ENCODE measurements at regions not wholly inside any gene's neighbourhood (a gene's known extent, or its start where the extent isn't known, plus 50 kb on each side); places are given as distances from the start of the nearest gene placed in this dataset.

DNA sequence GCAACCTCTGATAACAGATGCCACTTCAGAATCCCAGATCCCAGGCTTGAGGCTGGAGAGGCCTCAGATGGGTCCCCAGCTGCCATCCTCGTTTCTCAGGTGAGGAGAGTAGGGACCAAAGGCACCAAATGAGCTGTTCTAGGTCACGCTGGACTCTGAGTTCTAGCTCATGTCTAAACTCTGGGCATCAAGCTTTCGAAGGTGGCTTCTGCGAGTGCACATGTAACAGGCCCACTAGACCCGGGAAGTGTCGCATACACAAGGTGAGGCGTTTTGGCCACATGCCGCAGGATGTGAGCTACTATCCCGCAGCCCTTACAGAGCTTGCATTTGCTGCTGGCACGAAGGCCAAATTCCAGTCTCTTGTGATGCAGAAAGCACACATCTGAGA lies 355.1 kb upstream of the SHH start:
- intact Hi-C loops (cut with micrococcal nuclease) (no loop called here), in situ Hi-C loops (cut with MboI; ENCODE audit: low sequenced_read_pairs) (no loop called here), dilution Hi-C loops (cut with HindIII; ENCODE audit: low sequenced_read_pairs, unreplicated experiment) (no loop called here)
- Histone ChIP-seq H4K91ac (ENCODE audit: insufficient read depth, low read depth, low read length) (no peak overlapping the region), H4K5ac (ENCODE audit: low read depth, low read length) (no peak overlapping the region), H3K4me1 (ENCODE audit: control insufficient read depth, insufficient read depth, low read length) (no peaks in the 10 kb centered on the region), H3K27me3 (ENCODE audit: control insufficient read depth, insufficient read depth, low read length) (no peaks in the 10 kb centered on the region), H2BK15ac (ENCODE audit: low read depth, low read length) (no peak overlapping the region), H2BK5ac (ENCODE audit: low read depth, low read length, poor library complexity, severe bottlenecking) (no peak overlapping the region), H4K8ac (ENCODE audit: low read depth in 2 of 2, low read length in 2 of 2) (no peak overlapping the region), H3K4ac (ENCODE audit: low read depth, low read length) (no peak overlapping the region), H4K20me1 (ENCODE audit: insufficient read depth, low read length) (no peaks in the 10 kb centered on the region), H3K9ac (ENCODE audit: low read depth, low read length) (no peak overlapping the region), H2BK20ac (ENCODE audit: low read depth, low read length) (no peak overlapping the region), H3K36me3 (ENCODE audit: control insufficient read depth, insufficient read depth, low read length) (no peaks in the 10 kb centered on the region), H3K9me3 (ENCODE audit: control insufficient read depth, insufficient read depth, low read length) (peaks cover 28% of the 10 kb centered on the region), H2AFZ (replicated peaks; ENCODE audit: low read length, poor library complexity) (no peak overlapping the region), H3K56ac (ENCODE audit: extremely low read depth, insufficient read depth, low read length) (no peak overlapping the region), H3K79me1 (ENCODE audit: low read depth in 1 of 2, low read length in 2 of 2) (no peaks in the 10 kb centered on the region), H3K14ac (replicated peaks; ENCODE audit: low read depth, low read length) (no peak overlapping the region), H2BK120ac (ENCODE audit: low read depth, low read length) (no peak overlapping the region), H3K23ac (ENCODE audit: low read depth, low read length) (no peak overlapping the region), H3K9me1 (ENCODE audit: insufficient read depth, low read length) (no peaks in the 10 kb centered on the region), H3K18ac (ENCODE audit: low read depth, low read length) (no peak overlapping the region), H2AK5ac (ENCODE audit: low read depth, low read length) (no peak overlapping the region), H3K4me3 (ENCODE audit: insufficient read depth, low read depth, low read length) (no peak overlapping the region), H3K4me2 (ENCODE audit: low read depth, low read length) (no peak overlapping the region), H2AK9ac (replicated peaks; ENCODE audit: low read depth, low read length, poor library complexity) (no peak overlapping the region), H3K27ac (ENCODE audit: insufficient read depth, low read length) (no peak overlapping the region)
- ATAC-seq (ENCODE audit: low read depth) (no peak), DNase-seq (no peak)
- ChIA-PET POLR2A (ENCODE audit: unreplicated experiment) (no interaction called here), CTCF (no interaction called here)
- TF ChIP-seq MXI1 (IDR thresholded peaks at IDR 0.05; ENCODE audit: borderline replicate concordance, low read depth, low read length), result no peak
- WGBS, 2 experiments (ENCODE audit: extremely low coverage in 2 of 2, insufficient read length in 1 of 2), result 75% methylated on average over 6 of the region's 10 CpGs; no CpG with 5 or more reads in 1 of the 2 experiments
- no TSS peak for BruUV-seq (replicated peaks)
